SK-N-SH (cell line): ENCODE measurements at regions not wholly inside any gene's neighbourhood (a gene's known extent, or its start where the extent isn't known, plus 50 kb on each side); places are given as distances from the start of the nearest gene placed in this dataset.
A peak's percentile ranks its signal among the peaks of the same experiment; 100 is the strongest.

Source experiments
- CTCF ChIA-PET: fragments of 300-600, 350-600 bp; formaldehyde crosslinking; extraction: SDS; loops from one replicate; lab custom pipeline; 2021; lab: Yijun Ruan, JAX
- POLR2A ChIA-PET: fragments of 350-600 bp; sonication (Branson Sonifier 250); formaldehyde crosslinking; extraction: SDS; loops from one replicate; lab custom pipeline; 2020; ENCODE audit warnings: antibody characterized with exemption, inconsistent platforms; lab: Yijun Ruan, JAX
- DNase-seq: peaks from one replicate; pipeline ENCODE4 v3.0.0; 2012
- H2AFZ ChIP-seq: fragments of 200-600 bp; sonication (generic); 2 replicates; pipeline ENCODE4 v1.8.1; 2016; ENCODE audit warnings: antibody characterized with exemption, mild to moderate bottlenecking, low read depth
- H3F3A ChIP-seq: fragments of 200-600 bp; sonication (generic); replicated peaks from 2 replicates; pipeline ENCODE3; 2016; ENCODE audit warnings: antibody characterized with exemption, mild to moderate bottlenecking; ENCODE audit not compliant: insufficient read depth
- H3K27ac ChIP-seq, 2 experiments: fragments of 200-500 bp in 1 of 2; fragments of 200-600 bp in 1 of 2; sonication (Bioruptor generic) in 1 of 2; sonication (generic), shearing (Covaris generic) in 1 of 2; 2 replicates each; pipeline versions ENCODE4 v1.5.1 to v1.6.1; 2014 to 2016; ENCODE audit warnings: low read depth in 2 of 2, inconsistent platforms in 1 of 2, low read length in 1 of 2, mild to moderate bottlenecking in 1 of 2, mixed read lengths in 1 of 2
- H3K27me3 ChIP-seq: fragments of 200-600 bp; sonication (generic), shearing (Covaris generic); 2 replicates; pipeline ENCODE4 v1.6.1; 2016; ENCODE audit warnings: mixed run types; ENCODE audit not compliant: insufficient read depth
- H3K36me3 ChIP-seq, 2 experiments: fragments of 200-500 bp in 1 of 2; fragments of 200-600 bp in 1 of 2; sonication (Bioruptor generic) in 1 of 2; sonication (generic) in 1 of 2; replicated peaks in 1 of 2; 2 replicates each; pipeline versions ENCODE3 to v1.5.1; 2014 to 2016; ENCODE audit warnings: low read length in 1 of 2, mild to moderate bottlenecking in 1 of 2; ENCODE audit not compliant: insufficient read depth in 2 of 2, control insufficient read depth in 1 of 2
- H3K4me1 ChIP-seq, 2 experiments: fragments of 200-500 bp in 1 of 2; fragments of 200-600 bp in 1 of 2; sonication (Bioruptor generic) in 1 of 2; sonication (generic), shearing (Covaris generic) in 1 of 2; 2 replicates each; pipeline versions ENCODE4 v1.5.1 to v1.6.1; 2014 to 2016; ENCODE audit warnings: low read depth in 1 of 2, low read length in 1 of 2, mixed run types in 1 of 2; ENCODE audit not compliant: insufficient read depth in 2 of 2, control insufficient read depth in 1 of 2
- H3K4me2 ChIP-seq: fragments of 200-600 bp; sonication (generic), shearing (Covaris generic); 2 replicates; pipeline ENCODE4 v1.6.1; 2017; ENCODE audit warnings: mixed run types
- H3K4me3 ChIP-seq, 2 experiments: fragments of 200-500 bp in 1 of 2; fragments of 200-600 bp in 1 of 2; sonication (Bioruptor generic) in 1 of 2; sonication (generic), shearing (Covaris generic) in 1 of 2; 2 replicates each; pipeline versions ENCODE4 v1.5.1 to v1.8.1; 2014 to 2016; ENCODE audit warnings: low read depth in 2 of 2, inconsistent platforms in 1 of 2, low read length in 1 of 2, mild to moderate bottlenecking in 1 of 2, mixed read lengths in 1 of 2, moderate library complexity in 1 of 2
- H3K79me2 ChIP-seq: fragments of 200-600 bp; sonication (generic); 2 replicates; pipeline ENCODE4 v1.8.1; 2017; ENCODE audit warnings: mild to moderate bottlenecking; ENCODE audit not compliant: insufficient read depth
- H3K9ac ChIP-seq: fragments of 200-600 bp; sonication (generic); 2 replicates; pipeline ENCODE4 v1.6.1; 2017; ENCODE audit warnings: mixed run types
- H3K9me2 ChIP-seq: fragments of 200-600 bp; sonication (generic); 2 replicates; pipeline ENCODE4 v1.6.1; 2017; ENCODE audit warnings: mixed run types
- H3K9me3 ChIP-seq: fragments of 200-600 bp; sonication (generic); 2 replicates; pipeline ENCODE4 v1.6.1; 2017; ENCODE audit warnings: mixed run types, mild to moderate bottlenecking, moderate library complexity
- H4K20me1 ChIP-seq: fragments of 200-600 bp; sonication (generic); 2 replicates; pipeline ENCODE4 v1.6.1; 2017; ENCODE audit warnings: mild to moderate bottlenecking, mixed run types; ENCODE audit not compliant: insufficient read depth
- CHD2 ChIP-seq: fragments of 150-350 bp; IDR thresholded peaks from 2 replicates; pipeline ENCODE4 v1.6.1; 2018; ENCODE audit warnings: low read length; ENCODE audit not compliant: partially characterized antibody
- ELF1 ChIP-seq: IDR thresholded peaks from 2 replicates; pipeline ENCODE4 v1.4.0; 2012
- EZH2phosphoT487 ChIP-seq: fragments of 200-600 bp; sonication (generic); IDR thresholded peaks from 2 replicates; pipeline ENCODE4 v1.6.1; 2017; ENCODE audit warnings: low read depth, mixed run types, mild to moderate bottlenecking, antibody characterized with exemption, moderate library complexity, borderline replicate concordance
- FOXJ3 ChIP-seq: sonication (generic); formaldehyde crosslinking; IDR thresholded peaks from 2 replicates; pipeline ENCODE4 v1.5.1; 2020; ENCODE audit warnings: mild to moderate bottlenecking, missing genetic modification reagents
- MEF2A ChIP-seq: IDR thresholded peaks from 2 replicates; pipeline ENCODE4 v1.4.0; 2012; ENCODE audit warnings: low read depth, borderline replicate concordance
- NFIC ChIP-seq: IDR thresholded peaks from 2 replicates; pipeline ENCODE4 v1.4.0; 2012; ENCODE audit warnings: borderline replicate concordance
- PBX3 ChIP-seq: IDR thresholded peaks from 2 replicates; pipeline ENCODE4; 2012
- RCOR1 ChIP-seq: fragments of 150-350 bp; IDR thresholded peaks from 2 replicates; pipeline ENCODE4 v1.6.1; 2017; ENCODE audit warnings: antibody characterized with exemption, low read length
- RFX5 ChIP-seq: IDR thresholded peaks from 2 replicates; pipeline ENCODE4 v1.6.1; 2012; ENCODE audit warnings: mild to moderate bottlenecking, improper control_type of control experiment, low read length
- TAF1 ChIP-seq: IDR thresholded peaks from 2 replicates; pipeline ENCODE4 v1.6.1; 2012; ENCODE audit warnings: low read depth, mild to moderate bottlenecking, low read length, moderate library complexity, borderline replicate concordance
- USF1 ChIP-seq: IDR thresholded peaks from 2 replicates; pipeline ENCODE4 v1.4.0; 2012; ENCODE audit warnings: low read depth, borderline replicate concordance
- USF2 ChIP-seq: fragments of 150-350 bp; IDR thresholded peaks from 2 replicates; pipeline ENCODE4 v1.6.1; 2017; ENCODE audit warnings: antibody characterized with exemption, low read length, low read depth, borderline replicate concordance
- WGBS: methylation state at CpG from one replicate; pipeline ENCODE4 v1.1.6; 2017; ENCODE audit warnings: low lambda C conversion rate; 5-methylcytosine and 5-hydroxymethylcytosine counted together

- Histone ChIP-seq H3K4me1 (no peaks in the 10 kb centered on the region; a peak in 1 of 4 replicates), H3K79me2 (no peaks in the 10 kb centered on the region), H3K36me3 (no peaks in the 10 kb centered on the region), H3K9ac (no peak overlapping the region), H3K4me2 (no peak overlapping the region), H4K20me1 (no peaks in the 10 kb centered on the region), H3K9me2 (no peaks in the 10 kb centered on the region), H3K4me3 (no peak overlapping the region), H3K9me3 (no peaks in the 10 kb centered on the region), H2AFZ (no peak overlapping the region), H3F3A (no peaks in the 10 kb centered on the region), H3K27ac (no peak overlapping the region), H3K27me3 (peaks cover 12% of the 10 kb centered on the region; the same call in 1 of the 2 replicates)
- CTCF ChIA-PET: no interaction called here
- POLR2A ChIA-PET: no interaction called here
- 18% methylated on average over 9 of the region's 9 CpGs for WGBS
- no peak for DNase-seq
- no peak for TF ChIP-seq ELF1
- TF ChIP-seq NFIC: peak; percentile 26; the same call in 1 of the 2 replicates
Measured at GRCh38 chr3:46110701-46111493, 83.6 kb upstream of the XCR1 start.

- 16% methylated on average over 4 of the region's 4 CpGs for WGBS
- Histone ChIP-seq H3K9me3 (no peaks in the 10 kb centered on the region), H3K9ac (no peak overlapping the region), H3K4me2 (no peak overlapping the region), H3F3A (no peaks in the 10 kb centered on the region), H4K20me1 (no peaks in the 10 kb centered on the region), H3K79me2 (no peaks in the 10 kb centered on the region), H2AFZ (no peak overlapping the region), H3K27me3 (peaks cover 26% of the 10 kb centered on the region; the same call in 1 of the 2 replicates), H3K27ac (no peak overlapping the region), H3K9me2 (no peaks in the 10 kb centered on the region), H3K4me3 (no peak overlapping the region), H3K4me1 (no peaks in the 10 kb centered on the region; a peak in 1 of 4 replicates), H3K36me3 (no peaks in the 10 kb centered on the region)
- no peak for DNase-seq
- CTCF ChIA-PET: no interaction called here
- POLR2A ChIA-PET: no interaction called here
- no peak for TF ChIP-seq NFIC
- no peak for TF ChIP-seq FOXJ3
- no peak for TF ChIP-seq CHD2
- TF ChIP-seq RCOR1: no peak
- TF ChIP-seq USF2: no peak
- no peak for TF ChIP-seq PBX3
- TF ChIP-seq RFX5: no peak
- TF ChIP-seq MEF2A: no peak
- TF ChIP-seq TAF1: no peak
- no peak for TF ChIP-seq EZH2phosphoT487
- TF ChIP-seq ELF1: no peak
- TF ChIP-seq USF1: no peak
Measured at GRCh38 chr3:46107682-46108081, 80.4 kb upstream of the XCR1 start.
